HEK293 (cell line): ENCODE measurements at regions not wholly inside any gene's neighbourhood (a gene's known extent, or its start where the extent isn't known, plus 50 kb on each side); places are given as distances from the start of the nearest gene placed in this dataset.

Experiments
- CTCF ChIA-PET: fragments of 350-600 bp; formaldehyde crosslinking; extraction: SDS; loops from one replicate; lab custom pipeline; 2021; ENCODE audit warnings: antibody characterized with exemption; lab: Yijun Ruan, JAX
- POLR2A ChIA-PET: fragments of 300-600 bp; formaldehyde crosslinking; extraction: SDS; loops from one replicate; lab custom pipeline; 2020; ENCODE audit warnings: antibody characterized with exemption, inconsistent platforms; lab: Yijun Ruan, JAX
- H3K27ac ChIP-seq: fragments of 200-500 bp; sonication (Bioruptor generic); 2 replicates; pipeline ENCODE4 v1.5.1; 2014; ENCODE audit warnings: low read depth, low read length, control low read depth, inconsistent platforms; ENCODE audit errors: extremely low read depth
- H3K36me3 ChIP-seq, 2 experiments: fragments of 200-500 bp in 1 of 2; sonication (Bioruptor generic) in 1 of 2; 1 replicate in 1 of 2; 2 replicates in 1 of 2; pipeline ENCODE4 v1.5.1; 2014 to 2017; ENCODE audit warnings: inconsistent platforms in 2 of 2, low read length in 2 of 2; ENCODE audit not compliant: control insufficient read depth in 2 of 2, insufficient read depth in 1 of 2
- H3K4me1 ChIP-seq: fragments of 200-500 bp; sonication (Bioruptor generic); 2 replicates; pipeline ENCODE4 v1.5.1; 2014; ENCODE audit warnings: mild to moderate bottlenecking, low read length, inconsistent platforms; ENCODE audit not compliant: control insufficient read depth, insufficient read depth
- H3K4me3 ChIP-seq: 2 replicates; pipeline ENCODE4 v1.5.1; 2011; ENCODE audit warnings: low read depth, mild to moderate bottlenecking, control low read depth, low read length, moderate library complexity
- H3K9me3 ChIP-seq: fragments of 200-500 bp; sonication (Bioruptor generic); 2 replicates; pipeline ENCODE4 v1.5.1; 2014; ENCODE audit warnings: low read depth, low read length, inconsistent platforms; ENCODE audit not compliant: control insufficient read depth, insufficient read depth
- HOXA7 ChIP-seq: sonication (generic); formaldehyde crosslinking; IDR thresholded peaks from 2 replicates; pipeline ENCODE4 v1.8.1; 2022; ENCODE audit warnings: missing genetic modification reagents, borderline replicate concordance
- KLF9 ChIP-seq: fragments of 450-650 bp; formaldehyde crosslinking; IDR thresholded peaks from 2 replicates; pipeline ENCODE4 v1.5.1; 2016; ENCODE audit warnings: missing biosample characterization, missing genetic modification characterization, low read depth
- SETDB1 ChIP-seq: IDR thresholded peaks from one replicate; pipeline ENCODE4 v1.6.1; 2017; ENCODE audit warnings: mild to moderate bottlenecking, low read length, moderate library complexity, mixed read lengths; ENCODE audit not compliant: insufficient read length
- ZBTB1 ChIP-seq: fragments of 450-650 bp; formaldehyde crosslinking; IDR thresholded peaks from 2 replicates; pipeline ENCODE4 v1.5.1; 2016; ENCODE audit warnings: missing biosample characterization, missing genetic modification characterization
- ZBTB17 ChIP-seq: fragments of 450-650 bp; formaldehyde crosslinking; IDR thresholded peaks from 2 replicates; pipeline ENCODE4 v1.5.1; 2016; ENCODE audit warnings: missing biosample characterization, missing genetic modification characterization
- ZFP41 ChIP-seq: fragments of 450-650 bp; formaldehyde crosslinking; IDR thresholded peaks from 2 replicates; pipeline ENCODE4 v1.5.1; 2016; ENCODE audit warnings: missing biosample characterization, missing genetic modification characterization, borderline replicate concordance
- ZNF2 ChIP-seq: fragments of 450-650 bp; formaldehyde crosslinking; IDR thresholded peaks from 2 replicates; pipeline ENCODE4 v1.5.1; 2016; ENCODE audit warnings: missing biosample characterization, missing genetic modification characterization
- ZNF549 ChIP-seq: fragments of 450-650 bp; IDR thresholded peaks from 2 replicates; pipeline ENCODE4 v1.5.1; 2018; ENCODE audit warnings: missing biosample characterization, missing genetic modification characterization, mild to moderate bottlenecking, inconsistent platforms, moderate library complexity
- ZNF621 ChIP-seq: fragments of 450-650 bp; formaldehyde crosslinking; IDR thresholded peaks from 2 replicates; pipeline ENCODE4 v1.5.1; 2017; ENCODE audit warnings: missing biosample characterization, missing genetic modification characterization
- ZNF623 ChIP-seq: fragments of 450-650 bp; formaldehyde crosslinking; IDR thresholded peaks from 2 replicates; pipeline ENCODE4 v1.5.1; 2016; ENCODE audit warnings: missing biosample characterization, missing genetic modification characterization
- ZNF624 ChIP-seq: fragments of 450-650 bp; formaldehyde crosslinking; IDR thresholded peaks from 2 replicates; pipeline ENCODE4 v1.5.1; 2017; ENCODE audit warnings: missing biosample characterization, missing genetic modification characterization
- TF ChIP-seq, protein P1 (sequence below): fragments of 450-650 bp; formaldehyde crosslinking; IDR thresholded peaks from 2 replicates; pipeline ENCODE4 v1.5.1; 2017; ENCODE audit warnings: missing biosample characterization, missing genetic modification characterization
- TF ChIP-seq, protein P2 (sequence below): fragments of 450-650 bp; formaldehyde crosslinking; IDR thresholded peaks from 2 replicates; pipeline ENCODE4 v1.5.1; 2016; ENCODE audit warnings: missing biosample characterization, missing genetic modification characterization
- TF ChIP-seq, protein P3 (sequence below): IDR thresholded peaks from 2 replicates; pipeline ENCODE4 v1.6.1; 2011; ENCODE audit warnings: mild to moderate bottlenecking, low read depth, low read length, borderline replicate concordance
- TF ChIP-seq, protein P4 (sequence below): fragments of 450-650 bp; formaldehyde crosslinking; IDR thresholded peaks from 2 replicates; pipeline ENCODE4 v1.5.1; 2016; ENCODE audit warnings: missing biosample characterization, missing genetic modification characterization
- TF ChIP-seq, protein P5 (sequence below): fragments of 450-650 bp; formaldehyde crosslinking; IDR thresholded peaks from 2 replicates; pipeline ENCODE4 v1.5.1; 2016; ENCODE audit warnings: missing biosample characterization, missing genetic modification characterization
- TF ChIP-seq, protein P6 (sequence below): fragments of 450-650 bp; formaldehyde crosslinking; IDR thresholded peaks from 2 replicates; pipeline ENCODE4 v1.5.1; 2016; ENCODE audit warnings: missing biosample characterization, missing genetic modification characterization
- TF ChIP-seq, protein P7 (sequence below): fragments of 450-650 bp; formaldehyde crosslinking; IDR thresholded peaks from 2 replicates; pipeline ENCODE4 v1.5.0; 2017; ENCODE audit warnings: missing biosample characterization, missing genetic modification characterization, borderline replicate concordance
- TF ChIP-seq, protein P8 (sequence below): fragments of 450-650 bp; formaldehyde crosslinking; IDR thresholded peaks from 2 replicates; pipeline ENCODE4 v1.5.1; 2017; ENCODE audit warnings: missing biosample characterization, missing genetic modification characterization

DNA sequence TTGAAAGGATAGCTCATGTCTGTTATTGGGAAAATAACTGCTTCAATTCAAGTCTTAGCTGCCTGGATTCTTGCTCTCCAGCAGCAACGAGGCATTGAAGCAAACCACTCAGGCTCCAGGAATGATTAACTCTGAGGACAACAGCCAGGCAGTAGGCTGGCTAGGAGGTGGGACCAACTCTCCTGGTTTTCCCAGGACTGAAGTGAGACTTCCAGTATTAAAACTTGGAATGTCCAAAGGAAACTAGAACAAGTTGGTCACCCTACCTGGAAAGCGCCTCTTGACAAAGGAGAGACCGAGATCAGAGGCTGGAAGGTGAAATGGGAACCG, 100.7 kb downstream of the SALL1 start (continued):
- TF ChIP-seq KLF9 (tag by site-specific recombination): no peak
- TF ChIP-seq ZNF549 (tag by site-specific recombination): no peak
- no peak for TF ChIP-seq ZNF624
- TF ChIP-seq ZBTB1 (tag by site-specific recombination): no peak
- no peak for TF ChIP-seq SETDB1
- TF ChIP-seq, protein P1, sequence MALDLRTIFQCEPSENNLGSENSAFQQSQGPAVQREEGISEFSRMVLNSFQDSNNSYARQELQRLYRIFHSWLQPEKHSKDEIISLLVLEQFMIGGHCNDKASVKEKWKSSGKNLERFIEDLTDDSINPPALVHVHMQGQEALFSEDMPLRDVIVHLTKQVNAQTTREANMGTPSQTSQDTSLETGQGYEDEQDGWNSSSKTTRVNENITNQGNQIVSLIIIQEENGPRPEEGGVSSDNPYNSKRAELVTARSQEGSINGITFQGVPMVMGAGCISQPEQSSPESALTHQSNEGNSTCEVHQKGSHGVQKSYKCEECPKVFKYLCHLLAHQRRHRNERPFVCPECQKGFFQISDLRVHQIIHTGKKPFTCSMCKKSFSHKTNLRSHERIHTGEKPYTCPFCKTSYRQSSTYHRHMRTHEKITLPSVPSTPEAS (tag by site-specific recombination): no peak
- TF ChIP-seq, protein P2, sequence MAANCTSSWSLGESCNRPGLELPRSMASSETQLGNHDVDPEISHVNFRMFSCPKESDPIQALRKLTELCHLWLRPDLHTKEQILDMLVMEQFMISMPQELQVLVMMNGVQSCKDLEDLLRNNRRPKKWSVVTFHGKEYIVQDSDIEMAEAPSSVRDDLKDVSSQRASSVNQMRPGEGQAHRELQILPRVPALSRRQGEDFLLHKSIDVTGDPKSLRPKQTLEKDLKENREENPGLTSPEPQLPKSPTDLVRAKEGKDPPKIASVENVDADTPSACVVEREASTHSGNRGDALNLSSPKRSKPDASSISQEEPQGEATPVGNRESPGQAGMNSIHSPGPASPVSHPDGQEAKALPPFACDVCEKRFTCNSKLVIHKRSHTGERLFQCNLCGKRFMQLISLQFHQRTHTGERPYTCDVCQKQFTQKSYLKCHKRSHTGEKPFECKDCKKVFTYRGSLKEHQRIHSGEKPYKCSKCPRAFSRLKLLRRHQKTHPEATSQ (tag by site-specific recombination): no peak

DNA sequence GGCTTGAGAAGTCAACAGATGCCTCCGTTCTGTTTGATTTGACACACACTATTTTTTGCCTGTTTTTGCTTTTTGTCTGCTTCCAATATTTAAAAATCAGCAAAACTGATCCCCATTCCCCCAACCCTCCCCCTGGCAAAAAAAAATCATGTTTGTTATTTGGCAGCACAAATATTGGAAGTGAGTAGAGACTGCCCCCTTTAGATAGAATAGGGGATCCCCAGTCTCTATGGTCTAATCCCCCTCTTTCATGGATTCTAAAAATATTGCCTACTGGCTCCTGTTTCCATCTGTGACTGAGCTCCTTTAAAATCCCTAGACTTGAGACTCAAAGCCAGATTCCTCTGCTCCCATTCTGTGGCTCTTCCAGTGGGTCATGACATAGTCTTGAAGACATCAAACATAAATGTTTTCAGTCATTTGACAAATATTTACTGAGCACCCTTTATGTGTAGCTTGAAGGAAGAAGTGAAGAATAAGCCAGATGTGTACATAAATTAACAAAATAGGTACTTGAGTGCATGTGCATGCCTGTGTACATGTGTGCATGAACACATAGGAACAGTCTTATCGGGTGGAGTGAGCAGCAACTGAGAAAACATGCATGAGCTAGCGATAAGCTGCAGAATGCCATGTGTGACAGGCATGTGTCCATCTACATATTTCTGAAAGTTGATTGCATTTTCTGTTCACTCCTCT, 101.2 kb downstream of the SALL1 start:
- no peaks in the 10 kb centered on the region for H3K4me1 ChIP-seq
- ChIA-PET CTCF (no interaction called here), POLR2A (no interaction called here)
- no peaks in the 10 kb centered on the region for H3K9me3 ChIP-seq
- TF ChIP-seq HOXA7 (CRISPR knock-in tag) (no peak), KLF9 (tag by site-specific recombination) (no peak), ZNF621 (tag by site-specific recombination) (no peak), ZFP41 (tag by site-specific recombination) (no peak), ZNF2 (tag by site-specific recombination) (no peak), ZBTB17 (tag by site-specific recombination) (no peak), ZNF623 (tag by site-specific recombination) (no peak)
- TF ChIP-seq, protein P3, sequence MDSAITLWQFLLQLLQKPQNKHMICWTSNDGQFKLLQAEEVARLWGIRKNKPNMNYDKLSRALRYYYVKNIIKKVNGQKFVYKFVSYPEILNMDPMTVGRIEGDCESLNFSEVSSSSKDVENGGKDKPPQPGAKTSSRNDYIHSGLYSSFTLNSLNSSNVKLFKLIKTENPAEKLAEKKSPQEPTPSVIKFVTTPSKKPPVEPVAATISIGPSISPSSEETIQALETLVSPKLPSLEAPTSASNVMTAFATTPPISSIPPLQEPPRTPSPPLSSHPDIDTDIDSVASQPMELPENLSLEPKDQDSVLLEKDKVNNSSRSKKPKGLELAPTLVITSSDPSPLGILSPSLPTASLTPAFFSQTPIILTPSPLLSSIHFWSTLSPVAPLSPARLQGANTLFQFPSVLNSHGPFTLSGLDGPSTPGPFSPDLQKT: no peak
- TF ChIP-seq, protein P4, sequence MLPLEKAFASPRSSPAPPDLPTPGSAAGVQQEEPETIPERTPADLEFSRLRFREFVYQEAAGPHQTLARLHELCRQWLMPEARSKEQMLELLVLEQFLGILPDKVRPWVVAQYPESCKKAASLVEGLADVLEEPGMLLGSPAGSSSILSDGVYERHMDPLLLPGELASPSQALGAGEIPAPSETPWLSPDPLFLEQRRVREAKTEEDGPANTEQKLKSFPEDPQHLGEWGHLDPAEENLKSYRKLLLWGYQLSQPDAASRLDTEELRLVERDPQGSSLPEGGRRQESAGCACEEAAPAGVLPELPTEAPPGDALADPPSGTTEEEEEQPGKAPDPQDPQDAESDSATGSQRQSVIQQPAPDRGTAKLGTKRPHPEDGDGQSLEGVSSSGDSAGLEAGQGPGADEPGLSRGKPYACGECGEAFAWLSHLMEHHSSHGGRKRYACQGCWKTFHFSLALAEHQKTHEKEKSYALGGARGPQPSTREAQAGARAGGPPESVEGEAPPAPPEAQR (tag by site-specific recombination): no peak
- TF ChIP-seq, protein P5, sequence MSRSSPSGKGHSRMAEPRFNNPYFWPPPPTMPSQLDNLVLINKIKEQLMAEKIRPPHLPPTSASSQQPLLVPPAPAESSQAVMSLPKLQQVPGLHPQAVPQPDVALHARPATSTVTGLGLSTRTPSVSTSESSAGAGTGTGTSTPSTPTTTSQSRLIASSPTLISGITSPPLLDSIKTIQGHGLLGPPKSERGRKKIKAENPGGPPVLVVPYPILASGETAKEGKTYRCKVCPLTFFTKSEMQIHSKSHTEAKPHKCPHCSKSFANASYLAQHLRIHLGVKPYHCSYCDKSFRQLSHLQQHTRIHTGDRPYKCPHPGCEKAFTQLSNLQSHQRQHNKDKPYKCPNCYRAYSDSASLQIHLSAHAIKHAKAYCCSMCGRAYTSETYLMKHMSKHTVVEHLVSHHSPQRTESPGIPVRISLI: no peak
- no peaks in the 10 kb centered on the region for H3K36me3 ChIP-seq
- no peak overlapping the region for H3K27ac ChIP-seq
- no peak overlapping the region for H3K4me3 ChIP-seq

DNA sequence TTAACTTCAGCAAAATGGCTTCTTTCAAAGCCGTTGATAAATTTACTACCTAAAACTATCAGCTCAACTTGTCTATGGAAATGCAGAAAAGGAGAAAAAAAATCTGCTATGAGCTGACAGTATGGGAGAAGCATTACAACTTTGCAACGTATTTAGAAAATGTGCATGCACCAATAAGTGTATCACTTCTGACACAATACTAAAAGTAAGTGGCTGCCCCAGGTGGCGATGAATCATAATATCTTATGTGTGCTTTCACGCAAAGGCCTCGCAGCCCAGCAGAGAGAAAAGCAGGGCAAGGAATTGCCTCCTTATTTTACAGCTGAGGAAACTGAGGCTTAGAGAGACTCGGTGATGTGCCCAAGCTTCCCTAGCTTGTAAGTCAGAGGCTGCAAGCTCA, 101.8 kb downstream of the SALL1 start:
- CTCF ChIA-PET: no interaction called here
- POLR2A ChIA-PET: no interaction called here
- H3K36me3 ChIP-seq: no peaks in the 10 kb centered on the region
- no peak overlapping the region for H3K4me3 ChIP-seq
- H3K9me3 ChIP-seq: no peaks in the 10 kb centered on the region
- H3K27ac ChIP-seq: no peak overlapping the region
- no peaks in the 10 kb centered on the region for H3K4me1 ChIP-seq
- TF ChIP-seq, protein P4 (tag by site-specific recombination): no peak
- TF ChIP-seq, protein P6, sequence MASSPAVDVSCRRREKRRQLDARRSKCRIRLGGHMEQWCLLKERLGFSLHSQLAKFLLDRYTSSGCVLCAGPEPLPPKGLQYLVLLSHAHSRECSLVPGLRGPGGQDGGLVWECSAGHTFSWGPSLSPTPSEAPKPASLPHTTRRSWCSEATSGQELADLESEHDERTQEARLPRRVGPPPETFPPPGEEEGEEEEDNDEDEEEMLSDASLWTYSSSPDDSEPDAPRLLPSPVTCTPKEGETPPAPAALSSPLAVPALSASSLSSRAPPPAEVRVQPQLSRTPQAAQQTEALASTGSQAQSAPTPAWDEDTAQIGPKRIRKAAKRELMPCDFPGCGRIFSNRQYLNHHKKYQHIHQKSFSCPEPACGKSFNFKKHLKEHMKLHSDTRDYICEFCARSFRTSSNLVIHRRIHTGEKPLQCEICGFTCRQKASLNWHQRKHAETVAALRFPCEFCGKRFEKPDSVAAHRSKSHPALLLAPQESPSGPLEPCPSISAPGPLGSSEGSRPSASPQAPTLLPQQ (tag by site-specific recombination): no peak
- TF ChIP-seq, protein P7, sequence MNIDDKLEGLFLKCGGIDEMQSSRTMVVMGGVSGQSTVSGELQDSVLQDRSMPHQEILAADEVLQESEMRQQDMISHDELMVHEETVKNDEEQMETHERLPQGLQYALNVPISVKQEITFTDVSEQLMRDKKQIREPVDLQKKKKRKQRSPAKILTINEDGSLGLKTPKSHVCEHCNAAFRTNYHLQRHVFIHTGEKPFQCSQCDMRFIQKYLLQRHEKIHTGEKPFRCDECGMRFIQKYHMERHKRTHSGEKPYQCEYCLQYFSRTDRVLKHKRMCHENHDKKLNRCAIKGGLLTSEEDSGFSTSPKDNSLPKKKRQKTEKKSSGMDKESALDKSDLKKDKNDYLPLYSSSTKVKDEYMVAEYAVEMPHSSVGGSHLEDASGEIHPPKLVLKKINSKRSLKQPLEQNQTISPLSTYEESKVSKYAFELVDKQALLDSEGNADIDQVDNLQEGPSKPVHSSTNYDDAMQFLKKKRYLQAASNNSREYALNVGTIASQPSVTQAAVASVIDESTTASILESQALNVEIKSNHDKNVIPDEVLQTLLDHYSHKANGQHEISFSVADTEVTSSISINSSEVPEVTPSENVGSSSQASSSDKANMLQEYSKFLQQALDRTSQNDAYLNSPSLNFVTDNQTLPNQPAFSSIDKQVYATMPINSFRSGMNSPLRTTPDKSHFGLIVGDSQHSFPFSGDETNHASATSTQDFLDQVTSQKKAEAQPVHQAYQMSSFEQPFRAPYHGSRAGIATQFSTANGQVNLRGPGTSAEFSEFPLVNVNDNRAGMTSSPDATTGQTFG (tag by site-specific recombination): no peak
- TF ChIP-seq, protein P8, sequence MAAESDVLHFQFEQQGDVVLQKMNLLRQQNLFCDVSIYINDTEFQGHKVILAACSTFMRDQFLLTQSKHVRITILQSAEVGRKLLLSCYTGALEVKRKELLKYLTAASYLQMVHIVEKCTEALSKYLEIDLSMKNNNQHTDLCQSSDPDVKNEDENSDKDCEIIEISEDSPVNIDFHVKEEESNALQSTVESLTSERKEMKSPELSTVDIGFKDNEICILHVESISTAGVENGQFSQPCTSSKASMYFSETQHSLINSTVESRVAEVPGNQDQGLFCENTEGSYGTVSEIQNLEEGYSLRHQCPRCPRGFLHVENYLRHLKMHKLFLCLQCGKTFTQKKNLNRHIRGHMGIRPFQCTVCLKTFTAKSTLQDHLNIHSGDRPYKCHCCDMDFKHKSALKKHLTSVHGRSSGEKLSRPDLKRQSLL (tag by site-specific recombination): no peak
